ENCODE measurements at regions not wholly inside any gene's neighbourhood (a gene's known extent, or its start where the extent isn't known, plus 50 kb on each side); places are given as distances from the start of the nearest gene placed in this dataset.

DNA sequence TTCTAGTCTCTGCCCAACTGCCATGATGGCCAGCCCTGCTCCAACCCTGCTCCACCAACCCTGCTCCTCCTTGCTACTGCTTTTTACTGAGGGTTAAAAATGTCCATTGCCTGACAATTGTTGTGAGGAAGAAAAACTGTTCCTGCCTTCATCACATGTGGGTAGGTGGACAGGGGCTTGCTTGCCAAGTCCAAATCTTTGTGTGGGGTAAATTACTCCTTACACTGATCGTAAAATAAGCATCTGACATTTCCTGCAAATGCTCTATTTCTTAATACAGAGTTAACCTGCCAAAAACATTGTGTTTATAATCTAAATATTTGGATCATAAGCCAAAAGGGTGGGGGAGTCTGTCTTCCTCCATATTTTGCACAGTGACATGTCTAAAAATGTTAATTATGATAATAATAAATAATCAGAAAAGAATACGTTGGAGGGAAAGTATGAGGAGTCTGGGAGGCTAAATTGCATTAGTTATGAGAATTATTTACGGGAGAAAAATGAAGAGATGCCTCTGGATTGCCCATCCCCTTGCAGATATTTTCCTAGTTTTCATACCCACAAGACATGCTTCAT is 242.5 kb upstream of the TBL1XR1 start:
- 73 to 83% (median 78%) methylated on average over 3 of the region's 3 CpGs for WGBS, 3 donors
- no peak overlapping the region for H3K4me3 ChIP-seq
- intact Hi-C loops (cut with DNase I), result no loop called here
- ATAC-seq, result no peak
- no peaks in the 10 kb centered on the region for H3K36me3 ChIP-seq (ENCODE audit: insufficient read depth in 1 of 2, low read depth in 1 of 2)
- no peaks in the 10 kb centered on the region for H3K4me1 ChIP-seq
- H3K27ac ChIP-seq, result no peak overlapping the region
- no peak for DNase-seq
- TF ChIP-seq, protein P1, sequence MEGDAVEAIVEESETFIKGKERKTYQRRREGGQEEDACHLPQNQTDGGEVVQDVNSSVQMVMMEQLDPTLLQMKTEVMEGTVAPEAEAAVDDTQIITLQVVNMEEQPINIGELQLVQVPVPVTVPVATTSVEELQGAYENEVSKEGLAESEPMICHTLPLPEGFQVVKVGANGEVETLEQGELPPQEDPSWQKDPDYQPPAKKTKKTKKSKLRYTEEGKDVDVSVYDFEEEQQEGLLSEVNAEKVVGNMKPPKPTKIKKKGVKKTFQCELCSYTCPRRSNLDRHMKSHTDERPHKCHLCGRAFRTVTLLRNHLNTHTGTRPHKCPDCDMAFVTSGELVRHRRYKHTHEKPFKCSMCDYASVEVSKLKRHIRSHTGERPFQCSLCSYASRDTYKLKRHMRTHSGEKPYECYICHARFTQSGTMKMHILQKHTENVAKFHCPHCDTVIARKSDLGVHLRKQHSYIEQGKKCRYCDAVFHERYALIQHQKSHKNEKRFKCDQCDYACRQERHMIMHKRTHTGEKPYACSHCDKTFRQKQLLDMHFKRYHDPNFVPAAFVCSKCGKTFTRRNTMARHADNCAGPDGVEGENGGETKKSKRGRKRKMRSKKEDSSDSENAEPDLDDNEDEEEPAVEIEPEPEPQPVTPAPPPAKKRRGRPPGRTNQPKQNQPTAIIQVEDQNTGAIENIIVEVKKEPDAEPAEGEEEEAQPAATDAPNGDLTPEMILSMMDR (IDR thresholded peaks at IDR 0.05), result no peak
- no peaks in the 10 kb centered on the region for H3K27me3 ChIP-seq (ENCODE audit: insufficient read depth in 3 of 3, low read length in 2 of 3)
- no peaks in the 10 kb centered on the region for H3K9me3 ChIP-seq

GRCh38 chr3:177440456-177441104 is 243.3 kb upstream of the TBL1XR1 start:
- TF ChIP-seq, protein P1 (IDR thresholded peaks at IDR 0.05), result no peak
- Histone ChIP-seq H3K4me3 (no peak overlapping the region), H3K4me1 (no peaks in the 10 kb centered on the region), H3K9me3 (no peaks in the 10 kb centered on the region), H3K36me3 (ENCODE audit: insufficient read depth in 1 of 2, low read depth in 1 of 2) (no peaks in the 10 kb centered on the region), H3K27ac (no peak overlapping the region), H3K27me3 (ENCODE audit: insufficient read depth in 3 of 3, low read length in 2 of 3) (no peaks in the 10 kb centered on the region)
- ATAC-seq, result no peak
- WGBS, 3 donors, result 89 to 95% (median 94%) methylated on average over 8 of the region's 8 CpGs
- DNase-seq, result no peak
- intact Hi-C loops (cut with DNase I), result no loop called here

- no peak for DNase-seq
- ATAC-seq, result no peak
- intact Hi-C loops (cut with DNase I), result no loop called here
These were observed 244.1 kb upstream of the TBL1XR1 start for GRCh38 chr3:177441276-177441812.

GRCh38 chr3:177441813-177442646 is 244.7 kb upstream of the TBL1XR1 start:
- Histone ChIP-seq H3K4me3 (no peak overlapping the region), H3K4me1 (no peaks in the 10 kb centered on the region), H3K27ac (no peak overlapping the region), H3K36me3 (ENCODE audit: insufficient read depth in 1 of 2, low read depth in 1 of 2) (no peaks in the 10 kb centered on the region), H3K9me3 (no peaks in the 10 kb centered on the region), H3K27me3 (ENCODE audit: insufficient read depth in 3 of 3, low read length in 2 of 3) (no peaks in the 10 kb centered on the region)
- ATAC-seq, result peak in 1 of 4 donors; percentile 26
- no peak for DNase-seq
- TF ChIP-seq, protein P1 (IDR thresholded peaks at IDR 0.05), result no peak
- intact Hi-C loops (cut with DNase I), result no loop called here
- 60 to 70% (median 68%) methylated on average over 12 of the region's 12 CpGs for WGBS, 3 donors

More at GRCh38 chr3:177441276-177441812, 244.1 kb upstream of the TBL1XR1 start:
- TF ChIP-seq, protein P1 (IDR thresholded peaks at IDR 0.05), result no peak
- 96 to 98% (median 98%) methylated on average over 1 of the region's 1 CpG for WGBS, 3 donors
- Histone ChIP-seq H3K4me3 (no peak overlapping the region), H3K4me1 (no peaks in the 10 kb centered on the region), H3K27me3 (ENCODE audit: insufficient read depth in 3 of 3, low read length in 2 of 3) (no peaks in the 10 kb centered on the region), H3K9me3 (no peaks in the 10 kb centered on the region), H3K27ac (no peak overlapping the region), H3K36me3 (ENCODE audit: insufficient read depth in 1 of 2, low read depth in 1 of 2) (no peaks in the 10 kb centered on the region)
